GM23338 (cell line): ENCODE measurements at regions not wholly inside any gene's neighbourhood (a gene's known extent, or its start where the extent isn't known, plus 50 kb on each side); places are given as distances from the start of the nearest gene placed in this dataset.
"Not testable (repeated sequence)": the region's sequence is repeated elsewhere in the genome, so short reads cannot be mapped to it uniquely, and the experiment has no call there.

Source experiments
- CTCF ChIP-seq, 2 experiments: fragments of 200-600 bp in 1 of 2; sonication (generic) in 1 of 2; conservative IDR thresholded peaks; 2 replicates each; pipeline versions ENCODE4 v1.5.1 to v1.6.1; 2016 to 2017; ENCODE audit warnings: antibody characterized with exemption in 2 of 2, low read depth in 2 of 2, mild to moderate bottlenecking in 2 of 2, moderate library complexity in 1 of 2
- EZH2 ChIP-seq: fragments of 200-600 bp; sonication (generic); IDR thresholded peaks from one replicate; pipeline ENCODE4 v1.8.0; 2017; ENCODE audit warnings: antibody characterized with exemption, mild to moderate bottlenecking, low read depth; ENCODE audit not compliant: unreplicated experiment
- EZH2phosphoT487 ChIP-seq: fragments of 200-600 bp; sonication (generic); IDR thresholded peaks from one replicate; pipeline ENCODE4 v1.8.1; 2018; ENCODE audit warnings: antibody characterized with exemption; ENCODE audit not compliant: unreplicated experiment
- JUNB ChIP-seq: IDR thresholded peaks from one replicate; pipeline ENCODE4 v1.6.1; 2016; ENCODE audit warnings: antibody characterized with exemption; ENCODE audit not compliant: unreplicated experiment
- POLR2AphosphoS5 ChIP-seq: IDR thresholded peaks from 2 replicates; pipeline ENCODE4 v1.6.1; 2016; ENCODE audit warnings: antibody characterized with exemption, low read depth
- REST ChIP-seq: IDR thresholded peaks from one replicate; pipeline ENCODE4 v1.6.1; 2018; ENCODE audit warnings: antibody characterized with exemption; ENCODE audit not compliant: unreplicated experiment
- ZNF331 ChIP-seq: fragments of 250-450 bp; sonication (Bioruptor Pico); IDR thresholded peaks from 2 replicates; pipeline ENCODE4 v1.5.0; 2020; ENCODE audit warnings: low read depth, mild to moderate bottlenecking, moderate library complexity

- TF ChIP-seq CTCF (conservative IDR thresholded peaks at IDR 0.05; ENCODE audit: low read depth in 2 of 2); POLR2AphosphoS5; EZH2phosphoT487; ZNF331; REST; EZH2; JUNB: not testable (repeated sequence)
Measured at GRCh38 chr7:104071641-104072040, 82.2 kb upstream of the RELN start.
